ENCODE measurements at regions not wholly inside any gene's neighbourhood (a gene's known extent, or its start where the extent isn't known, plus 50 kb on each side); places are given as distances from the start of the nearest gene placed in this dataset.
"Not testable (repeated sequence)": the region's sequence is repeated elsewhere in the genome, so short reads cannot be mapped to it uniquely, and the experiment has no call there.

DNA sequence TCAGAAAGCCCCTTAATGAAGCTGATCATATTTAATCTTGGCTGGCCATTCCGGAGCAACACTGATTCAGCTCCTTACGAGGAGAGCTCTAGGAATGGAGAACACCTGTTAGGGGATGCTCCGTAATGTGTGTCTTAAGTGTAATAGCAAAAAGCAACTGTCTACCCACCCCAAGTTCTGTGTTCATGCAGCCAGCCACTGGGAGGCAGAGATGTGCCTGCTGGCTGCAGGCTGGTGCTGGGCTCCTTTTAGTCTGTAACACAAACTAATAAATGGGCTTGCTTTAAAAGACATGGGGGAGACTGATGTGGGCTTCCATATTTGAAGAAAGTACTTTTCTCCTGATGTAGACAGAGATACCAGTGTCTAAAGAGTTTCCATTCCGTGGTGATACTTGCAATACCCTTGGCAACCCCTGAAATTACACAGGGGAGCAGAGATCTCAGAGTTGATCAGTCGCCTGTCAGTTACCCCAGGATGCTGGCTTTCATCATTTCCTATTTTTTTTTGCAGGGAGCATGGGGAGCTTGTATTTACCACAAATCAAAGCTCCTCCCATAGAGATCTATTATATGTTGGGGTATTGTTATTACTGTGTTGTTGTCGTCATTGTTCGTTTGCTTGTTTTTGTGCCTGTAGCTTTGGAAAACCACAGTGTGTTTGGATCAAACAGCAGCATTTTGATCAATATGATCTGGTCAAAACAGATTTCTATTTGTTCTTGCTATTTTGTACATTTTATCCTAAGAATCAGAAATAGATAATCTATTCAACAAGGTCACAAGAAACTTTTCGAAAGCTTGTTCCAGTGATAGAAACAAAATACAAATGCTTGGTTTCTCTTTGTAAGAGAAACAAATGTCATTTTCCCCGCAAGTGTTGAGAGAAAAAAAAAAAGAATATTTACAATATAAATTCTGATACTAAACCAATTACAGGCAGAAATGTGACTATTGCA lies 65.8 kb downstream of the MTX3 start:
- no peak for DNase-seq

DNA sequence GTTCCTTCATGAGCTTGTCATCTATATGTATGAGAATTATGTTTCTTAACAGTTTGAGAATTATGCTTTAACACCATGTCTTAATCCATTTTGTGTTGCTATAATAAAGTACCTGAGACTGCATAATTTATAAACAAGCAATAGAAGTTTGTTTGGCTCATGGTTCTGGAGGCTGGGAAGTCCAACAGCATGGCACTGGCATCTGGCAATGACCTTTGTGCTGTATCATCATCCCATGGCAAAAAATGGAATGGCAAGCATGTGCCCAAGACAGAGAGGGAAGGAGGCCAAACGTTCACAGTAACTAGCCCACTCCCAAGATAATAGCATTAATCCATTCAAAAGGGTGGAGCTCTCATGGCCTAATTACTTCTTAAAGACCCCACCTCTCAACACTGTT lies 67.6 kb downstream of the MTX3 start:
- no peak for DNase-seq

DNA sequence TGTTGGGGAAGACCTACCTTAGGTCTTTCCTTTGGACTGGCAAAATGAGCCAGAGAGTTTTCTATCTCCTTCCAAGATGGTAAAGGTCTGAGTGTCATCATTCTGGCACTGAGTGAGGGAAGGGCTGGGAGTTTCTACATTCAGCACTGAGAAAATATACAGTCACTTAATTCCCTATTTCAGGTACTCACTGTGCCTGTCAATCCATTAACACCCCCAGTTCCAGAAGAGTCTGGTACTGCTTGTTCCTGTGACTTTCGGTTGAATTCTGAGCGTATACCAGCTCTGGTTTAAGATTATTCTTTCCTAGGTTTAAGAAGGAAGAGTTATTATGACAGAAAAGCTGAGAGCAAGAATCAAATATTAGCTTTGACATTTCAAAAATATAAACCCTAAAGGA lies 68.4 kb downstream of the MTX3 start:
- no peak for DNase-seq

DNA sequence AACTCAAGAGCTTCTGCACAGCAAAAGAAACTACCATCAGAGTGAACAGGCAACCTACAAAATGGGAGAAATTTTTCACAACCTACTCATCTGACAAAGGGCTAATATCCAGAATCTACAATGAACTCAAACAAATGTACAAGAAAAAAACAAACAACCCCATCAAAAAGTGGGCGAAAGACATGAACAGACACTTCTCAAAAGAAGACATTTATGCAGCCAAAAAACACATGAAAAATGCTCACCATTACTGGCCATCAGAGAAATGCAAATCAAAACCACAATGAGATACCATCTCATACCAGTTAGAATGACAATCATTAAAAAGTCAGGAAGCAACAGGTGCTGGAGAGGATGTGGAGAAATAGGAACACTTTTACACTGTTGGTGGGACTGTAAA lies 83.6 kb downstream of the MTX3 start:
- DNase-seq: not testable (repeated sequence)

DNA sequence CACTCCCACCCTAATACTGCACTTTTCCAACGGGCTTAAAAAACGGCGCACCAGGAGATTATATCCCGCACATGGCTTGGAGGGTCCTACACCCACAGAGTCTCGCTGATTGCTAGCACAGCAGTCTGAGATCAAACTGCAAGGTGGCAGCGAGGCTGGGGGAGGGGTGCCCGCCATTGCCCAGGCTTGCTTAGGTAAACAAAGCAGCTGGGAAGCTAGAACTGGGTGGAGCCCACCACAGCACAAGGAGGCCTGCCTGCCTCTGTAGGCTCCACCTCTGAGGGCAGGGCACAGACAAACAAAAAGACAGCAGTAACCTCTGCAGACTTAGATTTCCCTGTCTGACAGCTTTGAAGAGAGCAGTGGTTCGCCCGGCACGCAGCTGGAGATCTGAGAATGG lies 88.5 kb downstream of the MTX3 start:
- not testable (repeated sequence) for DNase-seq

DNA sequence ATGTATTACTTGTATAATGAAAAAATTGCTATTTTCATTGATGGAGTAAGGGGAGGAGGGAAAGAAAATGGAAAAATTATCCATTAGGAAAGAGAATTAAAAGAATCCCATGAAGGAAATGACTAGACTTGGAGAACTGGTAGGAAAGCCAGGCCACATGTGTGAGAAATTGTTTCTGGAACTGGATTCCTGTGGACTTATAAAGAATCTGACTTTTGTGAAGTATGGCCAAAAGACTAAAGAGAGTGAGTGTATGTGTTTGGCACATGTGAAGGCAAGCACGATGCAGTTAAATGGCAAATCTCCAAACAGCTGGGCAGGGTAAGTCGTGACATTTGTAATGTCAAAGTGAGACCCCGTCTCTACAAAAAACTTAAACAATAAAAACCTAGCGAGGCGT lies 89.4 kb downstream of the MTX3 start:
- DNase-seq: no peak

DNA sequence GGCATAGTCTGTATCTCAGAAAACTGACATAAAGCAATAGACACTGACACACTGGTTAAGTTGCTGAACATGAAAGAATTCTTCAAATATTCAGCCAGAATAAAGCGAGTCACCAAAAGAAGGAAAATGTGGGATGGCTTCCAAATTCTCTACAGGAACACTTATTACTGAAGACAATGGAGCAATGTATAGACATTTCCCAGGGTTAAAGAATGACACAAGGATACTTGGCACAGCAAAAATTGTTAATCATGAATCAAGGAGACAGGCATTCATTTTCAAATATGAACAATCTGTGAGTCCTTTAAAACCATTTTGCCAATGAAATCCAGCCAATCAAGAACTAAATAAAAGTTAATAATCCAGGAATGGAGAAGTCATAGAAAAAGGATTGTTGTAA lies 92.5 kb downstream of the MTX3 start:
- DNase-seq: no peak

DNA sequence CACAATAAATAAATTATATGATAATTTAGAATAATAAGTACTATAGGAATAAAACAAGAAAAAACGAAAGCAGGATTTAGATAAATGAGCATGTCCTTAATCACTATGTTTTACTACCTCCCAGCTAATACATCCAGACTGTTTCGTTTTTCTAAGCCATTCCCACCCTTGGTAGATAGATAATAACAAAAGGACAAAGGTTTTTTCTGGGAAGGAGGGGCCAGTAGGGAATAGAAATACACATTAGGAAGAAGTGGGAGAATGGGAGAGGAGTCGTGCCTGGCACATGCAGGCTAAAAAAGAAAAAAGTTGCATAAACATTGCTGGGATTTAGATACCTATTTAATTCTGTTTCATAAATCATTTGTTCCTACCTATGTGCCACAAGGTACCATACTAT lies 97.1 kb downstream of the MTX3 start:
- no peak for DNase-seq

DNA sequence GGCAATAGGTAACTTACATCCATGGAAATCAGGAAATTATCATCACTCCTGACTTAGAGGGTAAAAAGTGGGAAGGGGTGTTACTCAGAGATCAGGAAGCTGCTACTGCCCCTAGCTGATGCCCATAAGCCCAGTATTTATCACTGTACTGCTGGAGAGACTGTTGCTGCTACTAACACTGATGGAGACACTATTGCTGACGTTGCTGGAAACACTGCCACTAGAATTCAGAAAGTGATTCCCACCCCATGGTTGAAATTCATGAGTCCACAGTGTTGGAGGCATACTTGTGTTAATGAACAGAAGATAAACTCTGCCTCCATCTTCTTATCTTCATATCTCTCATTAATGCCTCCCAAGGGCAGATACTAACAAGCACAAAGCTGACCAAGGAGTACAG lies 97.6 kb downstream of the MTX3 start:
- DNase-seq: no peak

DNA sequence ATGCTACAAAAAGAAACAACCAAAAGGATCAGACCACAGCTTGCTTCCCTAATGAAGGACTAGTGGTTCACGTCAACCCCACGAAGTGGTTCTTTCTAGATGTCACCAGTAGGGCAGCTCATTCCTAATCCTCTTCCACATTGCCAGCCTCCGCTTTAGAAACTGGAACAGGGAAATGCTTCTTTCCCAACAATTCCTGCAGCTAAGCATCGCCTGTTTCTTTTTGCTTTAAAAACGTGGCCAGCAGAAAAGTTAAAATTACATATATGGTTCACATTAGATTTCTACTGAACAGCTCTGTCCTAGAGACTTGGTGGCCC lies 100.2 kb downstream of the MTX3 start:
- no peak for DNase-seq

DNA sequence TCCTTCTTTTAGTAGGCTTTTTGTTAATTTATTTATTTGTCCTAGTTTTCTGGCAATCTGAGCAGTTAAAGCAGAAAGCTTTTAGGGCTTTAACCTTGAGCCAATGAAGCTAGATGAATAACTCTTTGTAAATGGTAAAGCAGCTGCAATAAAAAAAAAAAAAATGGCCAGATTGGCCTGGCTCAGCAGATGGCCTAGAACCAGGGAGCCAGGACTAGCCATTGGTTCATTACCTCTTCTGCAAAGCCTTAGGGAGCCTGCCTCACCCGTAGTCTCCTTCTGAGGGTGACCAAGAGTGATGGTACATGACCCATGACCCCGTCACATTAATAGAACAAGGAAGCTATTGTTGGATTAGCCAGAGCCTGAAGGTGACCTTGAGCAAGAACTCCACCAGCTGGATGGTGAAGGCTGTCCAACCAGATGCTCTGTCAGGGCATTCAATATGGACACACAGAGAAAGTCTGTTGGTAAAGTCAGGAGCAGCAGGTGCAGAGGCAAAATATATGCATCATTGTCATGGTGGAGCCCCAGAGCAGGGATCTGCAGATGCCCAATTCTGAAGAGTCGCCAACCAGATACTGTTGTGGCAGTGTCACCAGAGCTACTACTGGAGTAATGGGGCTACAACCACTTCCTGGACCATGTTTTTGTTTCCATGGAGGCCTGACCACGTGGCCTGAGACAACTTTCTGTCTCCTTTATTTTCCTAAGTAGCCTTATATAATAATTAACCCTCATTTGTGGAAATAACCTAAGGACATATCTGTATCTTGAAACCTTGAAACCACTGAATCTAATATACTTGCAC lies 100.7 kb downstream of the MTX3 start:
- DNase-seq: no peak

DNA sequence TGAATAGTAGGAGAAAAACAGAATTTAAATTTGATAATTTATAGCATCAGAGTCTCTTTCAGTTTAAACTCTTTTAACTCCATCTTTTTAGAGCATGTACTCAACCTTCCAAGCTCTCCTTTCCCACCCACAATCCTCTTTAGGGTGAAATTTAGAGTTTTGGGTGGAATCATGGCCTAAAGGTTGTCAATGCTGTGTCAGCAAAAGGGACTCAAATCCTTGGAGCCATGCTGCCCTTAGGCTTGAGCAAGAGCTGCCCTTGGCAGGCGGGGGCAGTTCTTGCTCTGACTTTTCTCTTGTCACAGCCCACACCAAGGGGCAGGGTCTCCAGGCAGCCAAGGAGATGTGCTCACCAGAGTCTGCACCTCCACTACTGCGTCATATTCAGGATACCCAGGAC lies 102.4 kb downstream of the MTX3 start:
- no peak for DNase-seq

DNA sequence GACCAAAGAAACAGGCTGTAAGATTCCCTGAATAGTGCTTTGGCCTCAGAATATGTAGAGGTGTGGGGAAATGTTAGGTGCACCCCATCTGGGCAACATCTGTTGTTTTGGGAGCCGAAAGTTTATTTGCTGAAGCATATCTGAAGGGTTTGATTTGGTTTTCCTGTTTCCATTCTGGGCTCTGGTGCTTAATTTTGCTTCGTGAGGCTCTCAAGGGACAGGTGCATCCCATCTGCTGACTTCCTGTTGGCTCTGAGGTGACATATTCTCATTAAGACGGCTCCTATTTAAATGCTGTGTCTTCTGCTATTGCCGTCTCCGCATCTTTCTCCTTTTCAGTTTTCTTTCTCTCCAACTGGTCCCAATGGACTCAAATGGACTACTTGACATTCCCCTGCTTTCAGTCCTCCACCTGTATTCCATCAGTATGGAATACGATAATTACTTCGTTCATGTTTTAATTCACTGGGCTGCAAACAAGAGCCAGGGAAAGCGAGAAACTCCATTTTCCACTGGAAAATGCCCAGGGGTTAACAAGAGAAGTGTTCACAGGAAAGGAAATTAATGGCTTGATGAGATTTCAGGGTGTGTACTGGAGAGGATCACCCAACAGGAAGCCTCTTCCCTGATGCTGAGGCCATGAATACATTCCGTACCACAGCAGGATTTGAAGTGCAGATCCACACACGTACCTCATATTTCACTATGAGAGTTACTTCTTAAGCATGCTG lies 104.0 kb downstream of the MTX3 start:
- DNase-seq: no peak

DNA sequence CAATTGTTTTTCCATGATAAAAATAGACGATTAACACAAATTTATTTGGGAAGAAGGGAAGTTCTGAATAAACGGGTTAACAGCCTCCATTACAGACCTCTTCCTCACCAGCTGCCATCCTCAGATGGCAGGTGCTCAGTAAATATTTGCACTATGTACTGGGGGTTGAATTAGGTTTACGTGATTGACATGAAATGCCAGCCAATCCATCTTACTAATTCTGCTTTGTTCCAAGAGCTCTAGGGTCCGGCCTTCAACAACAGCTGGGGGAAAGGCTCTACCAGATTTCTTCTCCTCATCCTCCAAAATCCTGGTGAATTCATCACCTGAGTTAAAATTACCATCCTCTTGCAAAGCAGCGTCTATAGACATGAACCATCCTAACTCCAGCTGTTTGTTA lies 104.6 kb downstream of the MTX3 start:
- no peak for DNase-seq

DNA sequence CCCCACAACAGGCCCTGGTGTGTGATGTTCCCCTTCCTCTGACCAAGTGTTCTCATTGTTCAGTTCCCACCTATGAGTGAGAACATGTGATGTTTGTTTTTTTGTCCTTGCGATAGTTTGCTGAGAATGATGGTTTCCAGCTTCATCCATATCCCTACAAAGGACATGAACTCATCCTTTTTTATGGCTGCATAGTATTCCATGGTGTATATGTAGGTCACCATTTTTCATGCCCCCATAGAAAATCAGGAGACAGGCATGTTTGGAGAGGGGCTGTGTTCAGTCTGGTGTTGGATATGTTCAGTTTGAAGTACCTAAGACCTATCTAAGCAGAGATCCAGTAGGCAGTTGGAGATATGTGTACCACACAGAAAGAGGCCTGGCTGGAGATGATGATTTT lies 111.2 kb downstream of the MTX3 start:
- DNase-seq: not testable (repeated sequence)

DNA sequence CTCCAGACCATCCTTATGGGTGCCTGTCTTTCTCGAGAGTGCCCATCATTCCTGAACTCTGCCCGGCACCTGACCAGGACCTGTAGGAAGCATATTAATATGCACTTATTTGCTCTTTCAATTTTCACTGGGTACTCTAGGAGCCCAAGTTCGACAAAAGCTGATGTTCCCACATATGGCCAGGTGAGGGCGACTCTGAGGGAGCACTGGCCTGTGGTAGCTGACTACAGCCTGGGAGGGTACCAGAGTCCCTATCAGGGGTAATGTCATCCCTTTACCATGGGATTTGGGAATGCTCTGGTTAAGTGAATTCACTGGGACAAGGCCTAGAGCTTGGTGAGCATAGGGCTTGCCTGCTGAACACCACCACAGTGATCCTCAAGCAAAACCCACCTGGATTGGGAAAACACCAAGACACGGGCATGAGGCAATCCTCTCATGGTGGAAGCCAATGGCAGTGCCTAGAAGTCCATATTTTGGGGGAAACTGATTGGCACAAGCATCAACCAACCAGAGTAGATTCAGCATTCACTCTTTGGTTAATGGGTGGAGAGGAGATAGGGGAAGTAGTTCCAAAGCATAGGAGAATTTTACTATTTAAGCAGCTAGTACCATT lies 112.2 kb downstream of the MTX3 start:
- peak; percentile 68 for DNase-seq

DNA sequence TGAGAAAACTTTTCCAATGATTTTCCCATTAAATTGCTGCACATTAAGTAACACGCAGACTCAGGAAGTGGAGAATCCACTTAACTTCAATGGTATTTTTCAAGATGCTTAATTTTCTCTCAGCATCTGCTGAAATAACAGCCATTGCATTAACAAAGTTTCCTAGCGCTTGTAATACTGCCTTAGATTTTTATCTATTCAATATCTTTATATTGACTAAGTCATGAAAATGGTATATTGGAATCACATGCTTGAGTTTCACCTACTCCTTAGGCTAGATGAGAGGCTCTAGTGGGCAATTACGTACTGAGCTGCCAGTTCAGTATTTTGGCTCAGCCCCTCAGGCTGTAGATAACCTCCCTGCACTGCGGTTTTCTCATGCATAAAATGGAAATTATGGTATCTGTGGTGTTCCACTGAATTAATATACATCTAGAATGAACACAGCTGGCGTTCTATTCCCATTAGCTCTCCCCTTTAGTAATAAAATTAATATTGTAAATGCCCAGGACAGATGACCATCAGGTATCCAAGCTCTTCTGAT lies 112.9 kb downstream of the MTX3 start:
- DNase-seq: no peak

DNA sequence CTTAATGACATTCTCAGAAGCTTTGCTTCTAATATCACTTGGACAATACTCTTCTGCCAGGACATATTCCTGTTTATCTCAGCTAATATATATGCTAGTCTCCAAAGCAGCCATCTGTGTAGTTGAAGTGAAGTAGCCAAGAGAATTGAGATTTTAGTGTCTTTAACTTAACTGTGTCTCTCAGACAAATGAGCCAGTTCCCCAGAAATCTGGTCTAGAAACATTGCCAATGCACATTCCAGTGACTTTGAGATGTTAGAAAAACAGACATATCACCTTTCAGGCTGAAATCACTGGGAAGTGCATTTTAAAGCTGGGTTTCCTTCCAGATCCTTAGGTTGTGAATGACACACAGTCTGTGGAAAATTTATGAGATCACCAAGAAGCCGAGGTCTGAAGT lies 114.6 kb downstream of the MTX3 start:
- no peak for DNase-seq

DNA sequence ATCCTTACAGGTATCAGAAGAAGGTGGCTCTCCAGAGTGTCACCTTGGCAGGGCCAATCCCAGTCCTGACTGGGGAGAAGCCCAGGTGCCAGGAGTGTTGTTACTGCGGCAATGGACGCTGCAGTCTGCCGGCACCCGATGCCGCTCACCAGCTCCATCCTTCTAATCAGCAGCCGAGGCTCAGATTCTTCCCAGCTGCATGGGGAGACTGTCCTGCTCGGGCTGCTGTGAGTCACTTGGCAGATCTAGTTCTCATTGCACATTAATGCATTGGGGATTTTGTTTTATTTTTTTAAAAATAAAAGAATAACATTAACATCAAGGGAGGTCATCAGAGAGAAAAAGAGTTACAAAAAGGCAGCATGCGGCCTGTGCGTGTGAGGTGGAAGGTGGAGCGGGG lies 115.8 kb downstream of the MTX3 start:
- DNase-seq: no peak

DNA sequence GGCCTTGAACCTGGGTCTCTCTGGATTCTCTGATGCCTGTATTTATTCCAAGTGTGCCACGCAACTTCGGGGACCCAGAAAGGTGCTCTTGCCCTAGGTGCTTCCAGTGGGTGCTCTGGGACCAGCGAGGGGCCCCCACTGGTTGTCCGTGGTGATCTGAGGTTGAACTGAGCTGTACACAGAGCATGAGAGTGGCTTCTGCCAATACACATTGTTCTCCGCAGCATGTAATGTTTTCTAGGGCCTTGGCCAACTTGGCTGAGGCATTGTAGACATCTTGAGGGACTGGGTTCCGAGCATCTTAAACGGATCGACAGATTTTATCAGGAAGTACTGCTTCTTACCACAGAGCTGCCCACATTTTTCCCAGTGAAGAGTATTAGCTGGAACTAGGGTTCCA lies 117.9 kb downstream of the MTX3 start:
- DNase-seq: no peak

DNA sequence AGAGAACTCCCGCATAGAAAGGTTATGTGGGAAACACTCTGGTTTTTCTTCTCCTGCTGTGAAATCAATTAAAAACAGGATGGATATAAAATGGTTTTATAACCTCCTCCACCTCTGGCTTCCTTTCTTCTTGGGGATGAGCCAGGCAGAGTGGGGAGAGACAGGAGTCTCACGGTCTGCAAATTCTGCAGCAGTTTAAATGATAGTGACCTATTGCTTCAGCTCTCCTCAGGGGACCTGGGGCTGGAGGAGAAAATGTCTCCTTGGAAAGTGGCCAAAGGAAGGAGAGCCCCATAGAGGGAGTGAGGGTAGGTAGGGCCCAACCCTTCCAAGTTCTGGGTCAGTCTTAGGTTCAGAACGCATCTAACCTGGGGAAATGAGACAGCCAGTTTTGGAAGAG lies 118.8 kb downstream of the MTX3 start:
- no peak for DNase-seq

DNA sequence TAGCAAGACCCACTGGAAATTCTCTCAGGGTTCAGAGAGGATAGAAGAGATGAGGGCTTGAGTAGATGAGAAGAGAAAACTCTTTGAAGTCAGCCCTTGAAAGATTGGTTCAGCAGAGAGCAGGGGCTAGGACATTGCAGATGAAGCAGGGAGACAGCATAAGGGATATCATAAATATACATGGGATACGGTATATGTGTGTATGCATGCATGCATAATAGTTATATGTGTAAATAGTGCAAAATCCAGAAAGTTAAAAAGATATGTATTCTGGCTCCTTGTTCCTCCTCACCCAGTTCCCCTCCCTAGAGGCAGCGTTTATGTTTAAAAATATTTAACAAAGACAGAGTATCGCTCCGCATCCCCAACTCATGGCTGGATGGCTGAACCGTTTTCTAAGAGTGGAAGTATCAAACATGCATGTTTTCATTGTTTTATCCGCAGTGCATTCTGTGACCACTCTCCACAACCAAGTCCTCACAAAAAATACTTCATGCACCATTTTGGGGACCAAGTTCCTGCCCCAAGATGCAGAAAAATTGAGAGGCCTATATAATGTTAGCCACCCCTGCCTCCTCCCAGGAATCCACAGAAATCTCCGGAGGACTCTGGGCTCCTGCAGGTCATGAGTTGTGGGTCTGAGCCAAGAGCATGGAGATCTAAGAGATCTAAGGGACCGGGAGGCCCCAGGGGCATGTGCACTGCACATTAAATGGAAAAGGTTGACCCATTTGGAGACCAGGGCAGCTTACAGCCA lies 119.5 kb downstream of the MTX3 start:
- DNase-seq: no peak
